AG10803 (cell line): ENCODE measurements at regions not wholly inside any gene's neighbourhood (a gene's known extent, or its start where the extent isn't known, plus 50 kb on each side); places are given as distances from the start of the nearest gene placed in this dataset.

ENCODE experiments used
- DNase-seq: peaks from one replicate; pipeline ENCODE4 v3.0.0; 2010; ENCODE audit warnings: low read depth
- H3K4me3 ChIP-seq: 2 replicates; pipeline ENCODE4 v1.5.1; 2011; ENCODE audit warnings: mild to moderate bottlenecking, low read length, control low read depth
- TF ChIP-seq, protein P1 (sequence below): conservative IDR thresholded peaks from 2 replicates; pipeline ENCODE4 v1.5.1; 2011; ENCODE audit warnings: mild to moderate bottlenecking, low read length, control low read depth, inconsistent platforms

GRCh38 chr2:81589406-81589805, 1284.9 kb upstream of the LRRTM1 start:
- DNase-seq: no peak
- no peak overlapping the region for H3K4me3 ChIP-seq
- TF ChIP-seq, protein P1, sequence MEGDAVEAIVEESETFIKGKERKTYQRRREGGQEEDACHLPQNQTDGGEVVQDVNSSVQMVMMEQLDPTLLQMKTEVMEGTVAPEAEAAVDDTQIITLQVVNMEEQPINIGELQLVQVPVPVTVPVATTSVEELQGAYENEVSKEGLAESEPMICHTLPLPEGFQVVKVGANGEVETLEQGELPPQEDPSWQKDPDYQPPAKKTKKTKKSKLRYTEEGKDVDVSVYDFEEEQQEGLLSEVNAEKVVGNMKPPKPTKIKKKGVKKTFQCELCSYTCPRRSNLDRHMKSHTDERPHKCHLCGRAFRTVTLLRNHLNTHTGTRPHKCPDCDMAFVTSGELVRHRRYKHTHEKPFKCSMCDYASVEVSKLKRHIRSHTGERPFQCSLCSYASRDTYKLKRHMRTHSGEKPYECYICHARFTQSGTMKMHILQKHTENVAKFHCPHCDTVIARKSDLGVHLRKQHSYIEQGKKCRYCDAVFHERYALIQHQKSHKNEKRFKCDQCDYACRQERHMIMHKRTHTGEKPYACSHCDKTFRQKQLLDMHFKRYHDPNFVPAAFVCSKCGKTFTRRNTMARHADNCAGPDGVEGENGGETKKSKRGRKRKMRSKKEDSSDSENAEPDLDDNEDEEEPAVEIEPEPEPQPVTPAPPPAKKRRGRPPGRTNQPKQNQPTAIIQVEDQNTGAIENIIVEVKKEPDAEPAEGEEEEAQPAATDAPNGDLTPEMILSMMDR: no peak

- no peak overlapping the region for H3K4me3 ChIP-seq
- TF ChIP-seq, protein P1: no peak
- DNase-seq: no peak
Measured at GRCh38 chr2:81583311-81584108, 1279.0 kb upstream of the LRRTM1 start.

DNA sequence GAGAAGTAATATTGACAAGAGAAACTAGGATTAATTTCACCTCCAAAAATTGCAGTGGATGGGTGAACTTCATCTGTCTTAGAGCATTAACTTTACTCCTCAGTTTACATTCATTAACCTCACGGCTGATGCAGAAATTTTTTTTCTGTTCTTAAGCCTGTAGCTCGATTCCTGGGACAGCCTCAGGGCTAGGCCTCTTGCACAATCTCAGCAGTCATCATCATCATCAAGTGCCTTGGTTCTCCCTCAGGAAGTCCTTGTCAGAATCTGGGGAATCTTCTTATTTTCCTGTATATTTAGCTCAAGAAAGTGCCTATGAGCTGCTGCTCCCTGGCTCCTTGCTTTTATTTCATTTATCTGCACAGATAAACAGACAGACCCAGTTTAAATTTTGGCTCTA, 1272.2 kb upstream of the LRRTM1 start:
- TF ChIP-seq, protein P1: no peak
- no peak overlapping the region for H3K4me3 ChIP-seq
- no peak for DNase-seq

DNA sequence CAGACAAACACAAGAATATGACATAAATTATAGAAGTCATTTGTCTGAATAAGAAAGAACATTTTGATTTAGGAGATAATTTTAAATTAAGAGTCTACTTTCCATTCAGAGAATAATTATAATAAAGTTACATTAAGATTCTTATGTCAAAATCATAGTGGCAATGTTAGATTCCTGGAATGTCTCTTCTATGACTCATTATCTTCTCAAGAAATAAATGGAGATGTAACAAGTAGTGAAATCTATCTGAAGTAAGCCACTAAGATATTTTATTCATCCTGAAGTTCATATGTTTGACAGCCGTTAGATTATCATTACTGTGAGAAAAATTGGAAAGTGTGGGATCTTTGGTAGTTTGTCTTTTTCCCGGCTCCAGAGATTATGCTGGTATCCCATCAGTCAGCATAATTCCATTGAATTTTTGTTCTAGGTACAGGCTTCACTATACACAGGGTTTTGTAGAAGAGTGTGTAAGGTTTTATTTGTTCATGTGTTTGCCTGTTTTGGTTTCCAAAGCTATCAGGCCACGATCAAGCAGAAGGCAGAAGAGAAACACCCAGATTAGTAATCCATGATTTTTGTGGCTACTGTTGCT, 1246.6 kb upstream of the LRRTM1 start:
- no peak overlapping the region for H3K4me3 ChIP-seq
- no peak for DNase-seq
- TF ChIP-seq, protein P1: no peak

DNA sequence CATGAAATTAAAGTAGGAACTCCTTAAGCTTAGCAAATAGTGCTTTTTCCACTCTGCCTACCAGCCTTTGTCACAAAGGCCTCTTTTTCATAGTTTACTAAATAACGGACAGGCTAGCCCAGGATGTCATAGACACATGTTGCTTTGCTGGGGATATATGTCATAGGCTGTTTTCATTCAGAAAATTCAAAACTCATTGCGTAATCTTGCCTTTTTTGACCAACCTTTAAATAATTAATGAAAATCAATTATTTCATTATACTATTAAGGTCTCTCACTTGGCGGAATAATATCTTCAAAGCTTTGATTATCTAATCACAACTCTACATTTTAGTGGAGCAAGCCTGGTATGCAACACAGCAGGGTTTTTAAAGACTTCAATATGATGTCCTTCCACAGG, 1245.7 kb upstream of the LRRTM1 start:
- H3K4me3 ChIP-seq: no peak overlapping the region
- TF ChIP-seq, protein P1: no peak
- no peak for DNase-seq

DNA sequence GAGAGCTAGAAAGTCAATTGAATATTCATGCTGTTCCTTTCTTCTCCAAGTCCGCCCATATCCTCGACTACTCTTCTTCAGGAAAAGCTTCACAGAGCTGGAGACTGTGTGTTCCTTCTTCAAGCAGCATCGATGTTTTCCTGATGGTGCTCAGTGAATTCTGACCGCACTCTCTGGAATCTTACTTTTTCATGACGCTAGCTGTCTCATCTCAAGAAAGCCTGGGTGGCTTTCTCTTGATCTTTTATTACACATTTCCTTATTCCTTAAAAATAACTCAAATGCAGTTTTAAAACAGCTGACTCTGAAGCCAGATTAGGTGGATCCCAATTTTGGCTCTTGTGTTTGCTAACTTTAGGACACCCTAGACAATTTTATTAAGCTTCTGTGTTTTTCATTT, 1245.1 kb upstream of the LRRTM1 start:
- H3K4me3 ChIP-seq: no peak overlapping the region
- TF ChIP-seq, protein P1: no peak
- no peak for DNase-seq

- no peak overlapping the region for H3K4me3 ChIP-seq
- no peak for DNase-seq
- TF ChIP-seq, protein P1: no peak
Measured at GRCh38 chr2:81545626-81546025, 1241.1 kb upstream of the LRRTM1 start.
